Left renal pelvis (tissue), 4 donors: ENCODE measurements at regions not wholly inside any gene's neighbourhood (a gene's known extent, or its start where the extent isn't known, plus 50 kb on each side); places are given as distances from the start of the nearest gene placed in this dataset.
A peak's percentile ranks its signal among the peaks of the same experiment; 100 is the strongest.

Experiments
- DNase-seq, 4 donors: peaks; one replicate each; pipeline ENCODE4 v3.0.0-alpha.2; 2013; ENCODE audit warnings: low read depth in 4 of 4, low spot score in 3 of 4

GRCh38 chr16:7990626-7991260 is 599.6 kb downstream of the TMEM114 start:
- no peak for DNase-seq

GRCh38 chr16:7983676-7984075 is 606.6 kb downstream of the TMEM114 start:
- DNase-seq: no peak

- no peak for DNase-seq
Observed at GRCh38 chr16:7980133-7980483, 610.2 kb downstream of the TMEM114 start.

- DNase-seq: no peak
Observed at GRCh38 chr16:7979448-7980132, 610.7 kb downstream of the TMEM114 start.

GRCh38 chr16:7976563-7976962 is 613.7 kb downstream of the TMEM114 start:
- DNase-seq: no peak

GRCh38 chr16:7976125-7976524 is 614.2 kb downstream of the TMEM114 start:
- no peak for DNase-seq

- no peak for DNase-seq
Observed at GRCh38 chr16:7967996-7968509, 622.3 kb downstream of the TMEM114 start.

GRCh38 chr16:7964744-7965143 is 625.6 kb downstream of the TMEM114 start:
- DNase-seq: no peak

GRCh38 chr16:7964167-7964566 is 626.1 kb downstream of the TMEM114 start:
- no peak for DNase-seq

GRCh38 chr16:7962091-7962879 is 628.0 kb downstream of the TMEM114 start:
- DNase-seq: no peak

GRCh38 chr16:7957151-7957550 is 624.5 kb downstream of the RBFOX1 start:
- DNase-seq: no peak

- no peak for DNase-seq
Observed at GRCh38 chr16:7953360-7953759, 620.7 kb downstream of the RBFOX1 start.

- no peak for DNase-seq
Observed at GRCh38 chr16:7946142-7946541, 613.5 kb downstream of the RBFOX1 start.

GRCh38 chr16:7938175-7938574 is 605.5 kb downstream of the RBFOX1 start:
- DNase-seq: peak in 1 of 4 donors; percentile 21

- DNase-seq: no peak
Observed at GRCh38 chr16:7921345-7921744, 588.7 kb downstream of the RBFOX1 start.

- no peak for DNase-seq
Observed at GRCh38 chr16:7919782-7920181, 587.1 kb downstream of the RBFOX1 start.

GRCh38 chr16:7914748-7915147 is 582.1 kb downstream of the RBFOX1 start:
- DNase-seq: no peak

- DNase-seq: no peak
Observed at GRCh38 chr16:7912132-7912531, 579.5 kb downstream of the RBFOX1 start.

GRCh38 chr16:7910116-7910515 is 577.5 kb downstream of the RBFOX1 start:
- DNase-seq: no peak

GRCh38 chr16:7888411-7888810 is 555.8 kb downstream of the RBFOX1 start:
- DNase-seq: peak in 1 of 4 donors; percentile 2

- DNase-seq: no peak
Observed at GRCh38 chr16:7887316-7887715, 554.7 kb downstream of the RBFOX1 start.

- no peak for DNase-seq
Observed at GRCh38 chr16:7871979-7872378, 539.3 kb downstream of the RBFOX1 start.
